ENCODE measurements at regions not wholly inside any gene's neighbourhood (a gene's known extent, or its start where the extent isn't known, plus 50 kb on each side); places are given as distances from the start of the nearest gene placed in this dataset.
A peak's percentile ranks its signal among the peaks of the same experiment; 100 is the strongest.

DNA sequence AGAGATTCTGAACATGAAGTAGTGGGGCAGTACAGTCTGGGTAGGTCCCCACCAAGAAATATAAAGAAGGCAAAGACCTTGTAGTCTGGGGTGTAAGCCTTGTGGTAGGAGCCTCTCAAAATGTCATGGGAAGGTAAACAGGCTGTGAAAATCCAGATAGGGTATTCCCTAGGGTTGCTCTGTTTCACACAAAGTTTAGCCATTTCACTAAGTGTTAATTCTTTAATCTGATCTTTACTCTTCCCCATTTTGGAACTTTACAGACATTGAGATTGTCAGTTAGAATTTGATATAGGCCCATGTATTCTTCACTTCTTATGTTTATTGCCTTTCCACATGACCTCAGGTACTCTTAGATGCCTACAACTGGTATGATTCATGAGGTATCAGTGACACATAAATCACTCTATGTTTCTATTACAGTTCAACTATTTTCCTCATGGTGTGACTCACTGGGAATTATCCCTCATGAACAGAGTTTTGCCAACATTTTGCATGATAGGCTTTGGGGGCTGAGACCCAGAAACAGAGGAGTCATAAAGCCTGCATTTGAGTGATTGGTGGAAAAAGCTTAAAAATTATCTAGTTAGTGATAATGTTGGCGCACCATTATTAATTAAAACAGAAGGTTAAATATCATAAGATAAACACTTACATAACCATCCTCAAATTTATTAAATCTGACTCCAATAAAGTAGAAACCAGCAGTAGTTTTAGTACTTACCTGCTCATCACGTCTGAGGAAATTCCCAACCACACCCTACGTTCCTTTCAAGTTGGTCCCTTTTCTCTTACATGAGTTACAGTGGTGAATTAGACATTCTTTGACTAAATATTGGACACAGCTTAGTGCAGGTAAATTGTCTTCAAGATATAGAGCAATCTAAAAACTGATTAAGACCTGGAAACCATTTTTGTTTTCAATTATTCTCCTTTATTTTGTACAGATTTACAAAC is 399.8 kb upstream of the MEF2C start:
- peak; percentile 21 for DNase-seq

GRCh38 chr5:89281766-89282553 is 399.0 kb upstream of the MEF2C start:
- no peak for DNase-seq

- no peak for DNase-seq
Measured at GRCh38 chr5:89281211-89281610, 398.2 kb upstream of the MEF2C start.

DNA sequence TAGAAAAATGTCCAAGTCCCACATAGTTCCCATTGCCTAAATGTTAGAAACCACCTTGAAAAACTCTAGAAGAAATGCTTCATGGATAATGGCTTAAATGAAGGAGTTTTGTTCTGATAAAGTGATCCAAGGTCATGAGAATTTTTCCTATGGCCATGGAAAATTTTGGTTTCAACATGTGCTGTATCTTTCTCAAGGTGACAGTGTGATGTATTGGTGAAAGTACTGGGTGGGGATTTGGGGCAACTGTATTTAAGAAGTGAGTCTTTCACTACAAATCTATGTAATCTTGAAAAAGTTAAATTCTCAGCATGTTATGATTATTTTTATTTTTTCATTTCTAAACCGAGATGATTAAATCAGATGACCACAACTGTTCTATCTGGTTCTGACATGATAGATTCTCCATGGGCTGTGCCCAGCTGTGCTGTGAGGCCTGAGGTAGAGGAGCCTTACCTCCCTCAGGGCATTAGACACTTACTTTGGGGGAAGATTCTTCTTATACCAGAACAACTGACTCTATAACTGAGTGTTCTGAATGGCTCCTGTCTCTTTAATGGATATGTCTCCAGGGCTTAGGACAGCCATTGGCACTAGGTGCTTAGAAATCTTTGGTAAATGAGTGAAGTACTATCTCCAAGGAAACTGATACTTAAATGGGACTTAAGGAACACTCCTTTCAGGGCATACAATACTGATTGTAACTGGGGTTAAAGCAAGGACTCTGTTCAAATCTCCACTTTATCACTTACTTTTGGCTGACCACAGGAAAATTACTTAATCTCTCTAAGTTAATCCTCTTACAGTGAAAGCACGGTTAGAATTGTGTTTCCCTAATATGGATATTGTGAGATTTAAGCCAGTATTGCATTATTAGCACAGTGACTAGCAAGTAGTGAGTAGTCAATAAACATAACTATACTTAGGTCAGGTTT is 397.4 kb upstream of the MEF2C start:
- no peak for DNase-seq

GRCh38 chr5:89279391-89280036 is 396.5 kb upstream of the MEF2C start:
- no peak for DNase-seq

DNA sequence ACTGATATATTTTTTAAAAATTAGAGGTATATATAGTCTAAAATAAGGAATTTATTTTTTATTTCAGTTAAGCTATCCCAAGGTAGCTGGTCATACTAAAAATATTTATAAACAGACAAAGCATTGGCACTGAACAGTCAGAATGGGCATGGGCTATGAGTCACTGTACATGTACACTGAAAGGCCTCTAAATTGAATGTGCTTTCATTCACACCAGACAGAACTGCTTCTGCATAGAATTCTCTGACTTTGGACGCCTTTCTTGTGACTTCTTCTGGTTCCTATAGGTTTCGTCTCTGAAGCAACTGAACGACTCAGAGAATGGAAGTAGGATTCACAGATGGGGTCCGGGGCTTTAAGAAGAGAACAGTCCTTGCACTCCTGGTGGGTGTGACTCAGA is 394.8 kb upstream of the MEF2C start:
- DNase-seq: no peak

DNA sequence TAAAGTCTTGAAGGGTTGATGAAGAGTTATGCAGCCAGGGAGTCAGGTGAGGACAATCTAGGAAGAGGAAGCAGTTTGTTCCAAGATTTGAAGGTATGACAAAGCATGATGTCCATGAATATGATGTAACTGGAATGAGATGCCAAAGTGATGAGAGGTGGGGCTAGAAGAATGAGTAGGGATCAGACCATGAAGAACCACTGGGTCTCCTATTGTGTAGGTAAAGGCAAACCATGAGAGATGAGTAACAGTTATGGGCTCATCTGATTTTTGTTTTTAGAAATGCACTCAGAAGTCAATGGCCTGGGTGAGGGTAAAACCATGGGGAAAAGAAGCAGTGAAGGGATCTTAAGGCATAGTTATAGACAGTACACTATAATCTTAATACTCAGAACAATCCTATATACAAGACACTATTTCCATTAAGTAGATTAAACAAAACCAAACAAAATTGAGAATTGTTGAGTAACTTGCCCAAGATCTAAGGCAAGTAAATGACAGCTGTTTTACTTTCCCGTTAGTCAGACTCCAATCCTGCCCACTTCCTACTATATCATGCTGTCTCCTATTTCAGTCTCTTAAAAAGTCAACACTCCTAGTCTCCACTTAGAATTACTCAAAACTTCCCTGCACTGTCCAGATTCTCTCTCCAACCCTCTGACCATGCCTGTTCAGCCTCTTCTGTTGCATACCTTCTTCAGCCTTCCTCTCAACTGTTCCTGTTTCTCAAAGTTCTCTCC is 393.8 kb upstream of the MEF2C start:
- no peak for DNase-seq

DNA sequence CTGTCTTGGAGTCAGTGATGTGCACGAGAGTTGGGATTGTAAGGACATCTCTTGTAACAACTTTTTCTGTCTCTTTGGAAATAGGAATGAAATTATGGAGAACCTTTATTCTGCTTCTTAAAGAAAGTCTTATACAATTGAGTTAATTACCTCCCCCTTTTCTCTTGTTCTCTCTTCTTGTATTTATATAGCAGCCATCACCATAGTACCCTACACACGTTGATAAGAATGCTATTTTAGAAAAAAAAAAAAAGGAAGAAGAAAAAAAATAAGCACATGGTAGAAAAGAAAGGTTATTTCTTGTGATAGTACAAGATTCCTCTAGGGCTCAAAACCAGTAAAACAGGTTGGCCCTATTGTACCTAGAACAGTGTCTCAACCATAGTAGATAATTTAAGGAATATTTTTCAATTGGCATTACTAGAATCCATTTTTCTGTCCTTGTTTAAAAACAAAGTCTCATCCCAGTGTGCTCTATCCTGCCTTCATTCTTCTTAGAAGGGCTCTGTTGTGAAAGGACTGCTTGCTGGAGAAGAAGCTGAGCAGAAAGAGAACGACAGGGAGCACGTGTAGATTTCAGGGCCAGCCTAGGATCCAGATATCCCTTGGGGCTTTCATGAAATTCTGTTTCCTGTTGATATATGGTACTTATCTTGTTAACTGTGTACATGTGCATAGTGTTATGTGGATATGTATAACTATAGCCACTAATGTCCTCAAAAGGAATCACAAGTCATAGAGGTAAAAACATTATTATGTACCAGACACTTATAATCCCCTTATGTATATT is 392.3 kb upstream of the MEF2C start:
- no peak for DNase-seq

DNA sequence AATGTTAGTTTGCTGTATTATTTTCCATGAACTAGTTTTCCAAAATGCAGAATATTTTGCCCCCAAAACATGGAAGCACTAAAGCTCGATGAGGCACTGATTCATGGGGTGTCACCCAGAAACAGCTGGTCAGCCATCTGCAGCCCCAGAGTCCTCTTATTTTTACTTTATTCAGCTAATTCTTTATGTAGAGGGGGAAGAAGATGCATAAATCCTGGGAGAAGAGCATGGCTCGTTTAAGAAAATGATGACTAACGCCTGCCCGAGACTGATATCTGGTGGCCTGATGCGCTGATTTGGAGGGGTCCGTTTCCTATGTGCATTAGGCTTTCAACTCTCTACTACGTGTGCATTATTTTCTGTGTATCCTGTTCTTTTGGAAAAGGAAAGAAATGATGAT is 390.3 kb upstream of the MEF2C start:
- no peak for DNase-seq

GRCh38 chr5:89270901-89271300 is 387.9 kb upstream of the MEF2C start:
- no peak for DNase-seq

DNA sequence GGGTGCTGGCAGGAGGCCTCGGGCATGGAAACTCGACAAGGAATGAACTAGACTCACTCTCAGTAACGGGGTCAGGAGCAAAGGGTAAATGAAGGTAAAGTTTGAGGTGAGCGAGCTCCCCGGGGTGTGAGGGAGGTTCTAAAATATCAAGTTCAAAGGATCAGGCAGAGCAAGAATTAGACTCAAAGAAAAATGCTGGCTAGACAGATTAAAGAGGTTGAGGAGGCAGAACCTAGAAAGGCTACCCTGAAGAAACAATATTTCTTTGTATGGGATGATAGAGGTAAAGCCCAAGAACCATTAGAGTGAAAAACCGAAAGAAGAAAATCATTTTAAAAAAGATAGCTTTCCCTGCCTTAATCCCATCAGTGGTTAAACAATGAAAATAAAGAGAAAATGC is 386.7 kb upstream of the MEF2C start:
- DNase-seq: no peak

DNA sequence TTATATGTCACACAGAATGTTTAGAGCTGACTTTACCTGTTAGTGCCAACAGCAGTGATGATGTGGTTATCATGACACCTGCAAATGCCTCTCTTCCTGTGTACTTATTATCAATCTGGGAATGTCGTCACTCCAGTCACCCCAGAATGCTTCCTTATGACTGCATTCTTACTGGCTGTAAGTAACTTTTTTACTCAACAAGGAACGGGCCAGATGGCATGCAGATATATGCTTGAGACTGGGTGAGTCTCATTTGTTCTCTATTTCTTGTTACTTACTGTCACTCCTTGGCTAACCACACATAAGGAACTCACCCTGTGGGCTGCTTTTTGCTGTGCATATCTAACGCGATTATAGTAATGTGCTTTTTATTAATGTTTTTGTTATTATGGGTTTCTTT is 385.5 kb upstream of the MEF2C start:
- DNase-seq: no peak

DNA sequence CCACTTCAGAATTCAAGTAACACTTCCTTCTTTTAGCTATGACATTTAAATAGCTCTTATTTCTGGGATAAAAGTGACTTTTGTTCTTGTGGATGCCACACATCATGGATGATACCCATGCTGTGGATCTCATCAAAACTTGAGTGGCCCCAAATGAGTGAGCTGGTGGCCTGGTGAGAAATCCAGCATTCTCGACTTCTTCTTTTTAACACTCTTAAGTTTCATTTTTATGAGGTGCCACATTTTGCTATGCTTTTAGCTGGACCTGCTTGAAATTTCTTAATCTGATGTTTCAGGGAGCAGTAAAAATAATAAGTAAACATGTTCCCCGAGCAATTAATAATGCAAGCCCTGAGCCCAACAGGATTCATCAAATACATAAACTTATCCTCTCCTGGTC is 384.8 kb upstream of the MEF2C start:
- DNase-seq: no peak

- DNase-seq: no peak
Measured at GRCh38 chr5:89265511-89266179, 382.7 kb upstream of the MEF2C start.

- no peak for DNase-seq
Measured at GRCh38 chr5:89263846-89264245, 380.9 kb upstream of the MEF2C start.

- no peak for DNase-seq
Measured at GRCh38 chr5:89262030-89262429, 379.0 kb upstream of the MEF2C start.

DNA sequence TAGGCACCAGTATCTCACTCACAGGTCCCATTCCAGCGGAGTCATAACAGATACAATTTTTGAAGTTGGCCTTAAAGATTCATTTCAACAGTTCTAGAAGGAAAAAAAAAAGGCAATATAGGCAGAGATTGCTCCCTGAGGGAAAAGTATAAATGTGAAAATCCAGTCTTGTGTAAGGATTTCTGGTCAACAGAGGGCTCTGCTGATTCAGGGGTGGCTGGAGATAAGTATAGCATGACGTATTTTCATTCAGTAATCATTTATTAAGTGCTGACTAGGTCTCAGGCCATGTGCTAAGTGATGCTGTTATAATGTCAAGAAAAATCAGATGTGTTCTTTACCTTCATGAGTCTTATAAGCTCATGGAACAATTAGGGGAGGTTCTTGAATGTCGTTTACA is 377.3 kb upstream of the MEF2C start:
- DNase-seq: no peak

GRCh38 chr5:89255845-89256463 is 373.0 kb upstream of the MEF2C start:
- DNase-seq: no peak

- DNase-seq: no peak
Measured at GRCh38 chr5:89253666-89254352, 370.8 kb upstream of the MEF2C start.

All from SHP77 treated with DMSO at 0.1 percent for 48 hours (cell line).